Right ventricle myocardium inferior (tissue), 1 donor: ENCODE measurements at regions not wholly inside any gene's neighbourhood (a gene's known extent, or its start where the extent isn't known, plus 50 kb on each side); places are given as distances from the start of the nearest gene placed in this dataset.
"Not testable (repeated sequence)": the region's sequence is repeated elsewhere in the genome, so short reads cannot be mapped to it uniquely, and the experiment has no call there.

Experiments used
- ATAC-seq: fragments of 200-7000 bp; cut with Tn5 transposase; one replicate; pipeline ENCODE4 v1.9.1; 2020; ENCODE audit warnings: mild to moderate bottlenecking, moderate library complexity
- DNase-seq: peaks from one replicate; pipeline ENCODE4 v3.0.0; 2021; ENCODE audit errors: missing footprints
- intact Hi-C: fragments of 100-400 bp; cut with DNase I; formaldehyde crosslinking; loops from one replicate; pipeline ENCODE4 v1.11.0; 2022
- donor health status: DM: no; HTN: yes; CAD: no; lungs with severe emphysema.

DNA sequence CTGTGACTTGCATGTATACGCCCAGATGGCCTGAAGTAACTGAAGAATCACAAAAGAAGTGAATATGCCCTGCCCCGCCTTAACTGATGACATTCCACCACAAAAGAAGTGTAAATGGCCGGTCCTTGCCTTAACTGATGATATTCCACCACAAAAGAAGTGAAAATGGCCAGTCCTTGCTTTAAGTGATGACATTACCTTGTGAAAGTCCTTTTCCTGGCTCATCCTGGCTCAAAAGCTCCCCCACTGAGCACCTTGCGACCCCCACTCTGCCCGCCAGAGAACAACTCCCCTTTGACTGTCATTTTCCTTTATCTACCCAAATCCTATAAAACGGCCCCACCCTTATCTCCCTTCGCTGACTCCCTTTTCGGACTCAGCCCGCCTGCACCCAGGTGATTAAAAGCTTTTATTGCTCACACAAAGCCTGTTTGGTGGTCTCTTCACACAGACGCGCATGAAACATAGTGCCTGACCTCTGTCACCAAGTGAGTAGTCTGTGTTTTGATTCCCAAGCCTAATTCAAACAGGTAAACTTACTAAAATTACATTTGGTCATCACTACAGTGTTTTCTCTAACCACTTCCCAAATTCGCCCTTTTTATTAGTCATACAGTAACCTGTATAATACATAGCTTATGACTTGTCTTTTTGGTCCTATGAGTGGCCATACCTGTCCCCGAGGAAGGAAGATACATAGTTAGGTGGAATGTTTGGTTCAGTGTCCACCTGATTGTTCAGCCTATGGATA lies 140.7 kb upstream of the PROK2 start:
- DNase-seq, intact Hi-C loops, ATAC-seq: not testable (repeated sequence)

DNA sequence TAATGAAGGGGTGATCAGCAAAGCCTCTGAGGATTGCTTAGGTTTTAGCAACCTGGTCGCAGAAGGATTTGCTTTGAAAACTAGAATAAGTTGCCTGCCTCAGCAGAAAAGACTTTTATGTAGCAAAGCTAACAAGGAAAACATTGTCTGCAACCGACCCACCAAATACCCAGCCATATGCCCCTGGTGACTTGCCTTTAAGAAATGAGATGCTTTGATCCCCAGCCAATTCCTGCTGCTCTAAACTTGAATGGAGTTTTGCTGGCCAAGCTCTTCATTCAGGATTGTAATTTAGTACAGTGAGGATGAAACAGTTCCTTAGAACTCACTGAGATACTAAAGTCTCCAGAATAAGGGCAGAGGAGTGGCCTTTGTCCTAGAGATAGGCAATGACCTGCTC lies 139.8 kb upstream of the PROK2 start:
- DNase-seq = no peak
- ATAC-seq = no peak
- intact Hi-C loops = no loop called here

DNA sequence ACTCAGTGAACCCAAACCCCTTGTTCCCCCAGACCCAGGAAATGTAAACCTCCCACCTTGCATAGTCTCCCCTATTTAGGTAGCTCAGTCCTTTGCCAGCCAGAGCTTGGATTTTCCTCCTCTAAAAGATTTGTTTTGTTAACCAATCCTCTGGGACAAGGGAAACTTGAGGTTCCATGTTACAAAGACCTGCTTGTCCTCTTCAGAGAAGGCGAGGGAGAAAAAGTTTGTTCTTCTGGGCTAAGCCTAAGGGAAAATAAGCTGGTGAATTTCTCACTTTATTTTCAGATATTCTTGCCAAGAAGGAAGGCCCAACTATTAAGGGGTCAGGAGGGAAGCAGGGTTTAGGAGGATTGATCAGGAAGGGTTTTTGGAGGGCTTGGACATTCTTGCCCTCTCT lies 136.1 kb upstream of the PROK2 start:
- intact Hi-C loops = no loop called here
- ATAC-seq (no peak), DNase-seq (no peak)

DNA sequence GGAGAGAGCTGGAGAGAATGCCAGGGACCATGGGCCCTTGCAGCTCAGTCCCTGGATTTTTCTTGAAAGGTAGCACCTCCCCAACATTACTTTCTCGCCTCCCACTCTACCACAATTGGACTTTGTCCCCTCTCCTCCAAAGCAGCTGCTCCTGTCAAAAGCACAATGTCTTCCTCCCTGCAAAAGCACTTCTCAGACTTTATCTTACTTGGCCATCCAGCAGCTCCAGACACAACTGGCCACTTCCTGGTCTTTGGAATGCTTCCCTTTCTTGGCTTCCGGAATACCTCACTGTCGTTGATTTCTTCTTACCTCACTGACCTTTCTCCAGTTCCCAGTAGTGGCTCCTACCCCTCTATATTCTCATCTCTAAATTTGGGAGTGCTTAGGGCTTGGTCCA lies 134.6 kb upstream of the PROK2 start:
- ATAC-seq (no peak), DNase-seq (no peak)
- intact Hi-C loops = no loop called here

DNA sequence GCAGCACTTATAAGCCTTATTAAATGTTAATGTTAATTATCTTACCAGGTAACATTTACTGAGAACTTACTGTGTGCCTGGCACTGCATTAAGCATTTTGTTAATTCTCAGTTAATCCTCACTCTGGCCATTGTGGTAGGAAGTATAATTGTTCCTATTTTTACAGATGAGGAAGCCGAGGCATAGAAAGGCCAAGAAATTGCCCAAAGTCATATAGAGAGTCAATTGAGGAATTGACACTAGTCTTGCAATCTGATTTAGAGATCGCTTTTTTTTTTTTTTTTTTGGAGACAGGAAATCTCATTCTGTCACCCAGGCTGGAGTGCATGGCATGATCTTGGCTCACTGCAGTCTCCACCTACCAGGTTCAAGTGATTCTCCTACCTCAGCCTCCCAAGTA lies 132.6 kb upstream of the PROK2 start:
- intact Hi-C loops = no loop called here
- DNase-seq (no peak), ATAC-seq (no peak)

DNA sequence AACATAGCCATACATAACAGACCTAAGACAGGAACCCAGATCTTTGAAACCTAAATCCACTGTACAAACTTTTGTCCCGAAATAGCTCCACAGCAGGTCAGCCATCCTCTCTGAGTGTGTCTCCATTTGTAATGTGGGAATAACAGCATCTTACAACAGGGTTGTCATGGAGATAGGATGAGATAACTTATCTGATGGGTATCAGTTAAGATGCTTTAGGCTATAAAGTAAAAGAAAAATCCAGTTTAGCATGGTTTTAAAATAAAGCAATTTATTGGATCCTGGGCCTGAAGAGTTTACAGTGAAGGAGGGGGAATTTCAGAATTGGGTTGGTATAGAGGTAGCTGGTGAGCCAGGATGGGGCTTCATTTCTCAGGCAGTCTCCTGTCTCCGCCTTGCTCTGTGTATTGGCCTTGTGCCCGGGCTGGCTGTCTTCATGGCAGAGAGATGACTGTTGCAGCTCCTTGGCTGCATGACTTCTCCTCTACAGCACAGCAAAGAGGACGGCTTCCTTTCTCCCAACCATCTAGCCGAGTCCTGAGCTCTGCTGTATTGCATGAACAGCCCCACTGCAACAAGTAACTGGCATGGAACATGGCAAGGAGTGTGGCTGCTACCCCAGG lies 131.9 kb upstream of the PROK2 start:
- DNase-seq = no peak
- ATAC-seq = no peak
- intact Hi-C loops = no loop called here

DNA sequence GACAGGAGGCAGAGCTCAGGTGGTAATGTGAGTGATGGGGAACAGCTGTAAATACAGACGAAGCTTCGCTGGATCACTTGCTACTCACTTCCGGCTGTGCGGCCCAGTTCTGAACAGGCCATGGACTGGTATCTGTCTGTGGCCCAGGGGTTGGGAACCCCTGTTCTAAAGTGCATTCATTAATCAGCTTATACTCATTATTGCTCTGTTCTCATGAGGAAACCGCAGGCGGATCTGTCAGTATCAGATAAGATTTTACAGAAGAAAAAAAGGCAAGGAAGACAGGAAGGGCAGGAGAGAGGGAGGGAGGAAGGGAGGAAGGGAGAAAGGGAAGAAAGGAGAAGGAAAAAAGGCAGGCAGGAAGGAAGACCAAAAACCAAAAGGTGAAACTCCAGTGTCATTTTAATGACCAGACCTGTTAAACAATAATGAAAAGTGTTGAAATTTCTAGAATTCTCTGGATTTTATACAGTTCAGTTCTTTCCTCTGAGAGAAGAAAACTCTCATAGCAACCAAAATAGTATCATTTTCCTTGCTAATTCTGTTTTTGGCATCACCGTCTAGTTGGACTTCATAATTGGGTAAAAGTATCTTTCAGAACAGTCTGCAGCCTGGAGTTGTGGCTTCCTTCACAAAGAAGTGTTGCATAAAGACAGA lies 128.0 kb upstream of the PROK2 start:
- ATAC-seq (no peak), DNase-seq (no peak)
- intact Hi-C loops = no loop called here

DNA sequence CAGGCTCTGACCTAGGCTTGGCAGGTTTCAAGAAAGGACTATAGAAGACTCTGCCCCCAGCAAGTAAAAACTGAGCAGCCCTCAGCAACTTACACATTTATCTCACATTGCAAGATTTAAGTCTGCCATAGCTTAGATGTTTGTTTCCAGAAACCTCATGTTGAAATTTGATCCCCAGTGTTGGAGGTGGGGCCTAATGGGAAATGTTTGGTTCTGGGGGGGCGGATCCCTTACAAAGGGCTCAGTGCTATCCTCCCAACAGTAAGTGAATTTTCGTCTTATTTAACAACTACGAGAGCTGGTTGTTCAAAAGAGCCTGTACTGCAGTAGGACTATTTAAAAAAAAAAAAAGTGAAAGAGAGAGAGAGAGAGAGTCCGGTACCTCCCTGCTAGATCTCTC lies 125.2 kb upstream of the PROK2 start:
- intact Hi-C loops = no loop called here
- DNase-seq = no peak
- no peak for ATAC-seq

DNA sequence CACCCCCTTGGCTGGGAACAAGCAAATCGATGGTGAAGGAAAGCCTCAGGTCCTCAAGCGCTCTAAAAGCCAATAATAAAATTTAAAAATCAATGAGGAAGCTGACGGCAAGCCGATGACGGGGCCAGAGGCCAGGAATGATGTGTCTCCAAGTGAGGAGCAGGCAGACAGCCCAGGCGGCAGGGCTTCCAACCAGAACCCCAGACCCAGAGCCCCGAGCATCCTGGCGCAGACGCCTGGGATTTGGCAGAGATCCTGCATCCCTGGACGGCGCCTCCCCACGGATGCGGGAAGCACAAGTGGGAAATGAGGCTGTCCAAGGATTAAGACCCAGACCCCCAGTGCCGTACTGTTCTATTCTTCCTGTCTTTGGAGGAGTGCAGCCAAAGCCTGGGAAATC lies 123.0 kb upstream of the PROK2 start:
- DNase-seq (no peak), ATAC-seq (no peak)
- intact Hi-C loops = no loop called here

DNA sequence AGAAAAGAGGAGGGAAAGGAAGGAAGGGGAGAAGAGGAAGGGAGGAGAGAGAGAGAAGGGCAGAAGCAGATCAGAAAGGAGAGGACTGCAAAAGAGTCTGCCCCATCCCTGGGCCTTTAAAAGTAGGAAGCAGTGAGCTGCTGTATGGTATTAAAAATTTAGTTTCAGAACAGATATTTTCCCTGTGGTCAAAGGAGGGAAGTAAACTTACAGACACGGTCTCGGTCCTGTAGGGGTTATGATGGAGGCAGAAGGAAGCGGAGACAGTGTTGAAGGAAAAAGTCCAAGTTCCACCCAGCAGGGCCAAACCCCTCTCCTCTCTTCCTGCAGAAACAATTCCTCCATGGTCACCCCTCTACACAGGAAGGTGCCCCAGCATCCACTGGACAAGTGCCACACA lies 122.0 kb upstream of the PROK2 start:
- DNase-seq (no peak), ATAC-seq (no peak)
- intact Hi-C loops = no loop called here

DNA sequence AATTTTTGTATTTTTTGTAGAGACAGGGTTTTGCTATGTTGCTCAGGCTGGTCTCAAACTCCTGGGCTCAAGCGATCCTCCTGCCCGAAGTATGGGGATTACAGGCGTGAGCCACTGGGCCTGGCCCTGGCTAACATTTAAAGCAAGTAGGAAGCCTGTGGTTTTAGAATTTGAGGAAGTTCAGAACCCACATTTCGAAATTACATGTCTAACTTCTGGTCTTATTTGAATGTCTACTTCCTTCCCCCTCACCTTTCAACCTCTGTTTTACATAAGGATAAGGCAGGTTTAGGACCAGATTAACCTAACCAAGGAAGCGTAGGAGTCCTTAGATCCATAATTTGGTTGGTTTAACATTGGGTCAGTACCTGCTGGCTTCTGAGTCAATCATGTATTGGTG lies 120.5 kb upstream of the PROK2 start:
- intact Hi-C loops = no loop called here
- DNase-seq (no peak), ATAC-seq (peak; percentile 18)

DNA sequence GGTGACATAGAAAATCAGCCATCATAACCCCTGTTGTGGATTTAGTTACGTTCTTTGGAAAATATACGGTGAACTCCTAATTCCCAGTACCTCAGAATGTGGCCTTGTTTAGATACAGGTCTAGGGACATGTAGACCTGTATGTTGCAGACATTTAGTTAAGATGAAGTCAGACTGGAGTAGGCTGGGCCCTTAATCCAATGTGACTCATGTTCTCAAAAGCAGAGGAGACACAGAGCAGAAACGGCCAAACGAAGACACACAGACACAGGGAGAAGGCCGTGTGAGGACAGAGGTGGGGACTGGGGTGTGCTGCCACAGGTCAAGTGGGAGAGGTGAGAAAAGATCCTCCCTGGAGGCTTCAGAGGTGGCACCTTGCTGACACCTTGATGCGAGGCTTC lies 119.0 kb upstream of the PROK2 start:
- no peak for ATAC-seq
- intact Hi-C loops = no loop called here
- DNase-seq = no peak

DNA sequence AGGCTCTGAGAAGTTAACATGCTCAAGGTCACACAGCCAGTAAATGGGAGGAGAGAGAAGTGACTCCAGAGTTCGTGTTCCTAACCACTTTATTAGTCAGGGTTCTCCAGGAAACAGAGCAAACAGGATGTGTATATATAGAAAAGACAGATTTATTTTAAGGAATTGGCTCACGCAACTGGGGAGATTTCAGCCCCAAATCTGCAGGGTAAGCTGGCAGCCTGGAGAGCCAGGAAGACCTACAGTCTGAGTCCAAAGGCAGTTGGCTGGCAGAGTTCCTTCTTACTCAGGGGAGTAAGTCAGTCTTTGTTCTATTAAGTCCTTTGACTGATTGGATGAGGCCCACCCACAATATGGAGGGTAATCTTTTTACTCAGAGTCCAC lies 118.2 kb upstream of the PROK2 start:
- ATAC-seq = peak; percentile 13

DNA sequence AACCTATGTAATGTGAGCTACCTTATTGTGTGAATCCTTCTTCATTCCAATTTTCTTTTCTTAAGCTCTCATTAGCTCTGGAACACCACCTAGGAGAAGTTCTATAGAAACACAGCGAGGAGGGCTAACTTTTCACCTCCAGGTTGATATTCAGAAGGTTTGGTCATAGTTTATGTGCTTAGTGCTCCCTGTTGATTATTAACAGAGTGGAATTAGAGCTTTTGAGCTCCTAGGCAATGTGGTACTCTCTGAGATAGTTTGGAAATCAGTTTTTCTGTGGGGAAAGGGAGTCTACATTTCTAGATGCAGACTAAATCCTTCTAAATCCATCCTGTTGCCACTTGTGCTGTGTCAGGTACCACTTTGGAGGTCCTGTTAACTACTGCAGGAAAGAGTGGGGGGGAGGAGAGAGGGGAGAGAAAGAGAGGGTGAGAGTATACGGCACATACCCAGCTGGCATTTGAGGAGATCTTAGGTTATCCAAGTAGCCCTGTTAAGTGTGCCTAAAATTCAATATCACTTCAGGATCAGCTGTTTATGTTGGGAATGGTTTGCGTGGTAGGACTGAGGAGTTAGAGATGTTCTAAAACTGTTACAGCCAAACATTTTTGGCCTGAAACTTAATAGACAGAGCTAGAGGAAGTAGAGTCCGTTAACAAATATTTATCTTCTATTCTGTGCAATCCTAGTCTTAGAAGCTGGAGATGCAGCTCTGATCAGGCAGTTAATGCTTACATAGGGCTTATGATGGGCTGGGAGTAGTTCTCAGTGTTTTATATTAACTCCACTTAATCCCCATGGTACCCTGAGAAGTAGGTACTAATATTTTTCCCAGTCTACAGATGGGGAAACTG lies 117.5 kb upstream of the PROK2 start:
- ATAC-seq (no peak), DNase-seq (no peak)
- intact Hi-C loops = no loop called here

More for the DNA sequence above, 118.2 kb upstream of the PROK2 start:
- DNase-seq = no peak
- intact Hi-C loops = no loop called here

DNA sequence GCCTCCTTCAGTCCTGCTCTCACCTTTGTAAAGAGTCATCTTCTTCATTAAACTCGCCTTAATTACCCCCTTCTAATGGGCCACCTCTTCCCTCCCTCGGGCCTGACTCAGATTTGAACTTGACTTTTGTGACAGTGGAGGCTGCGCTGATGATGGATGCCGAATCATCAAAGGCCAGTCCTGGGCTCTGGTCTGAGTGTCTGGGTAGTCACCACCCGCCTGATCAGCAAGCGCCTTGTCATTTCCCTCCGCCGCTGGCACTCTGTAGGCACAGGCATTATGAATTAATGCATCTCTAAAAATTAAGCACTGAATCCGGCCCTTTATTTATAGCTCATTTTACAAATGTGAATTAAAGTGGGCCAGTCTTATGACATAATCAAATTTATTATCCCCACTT lies 116.7 kb upstream of the PROK2 start:
- intact Hi-C loops = no loop called here
- ATAC-seq (no peak), DNase-seq (no peak)

DNA sequence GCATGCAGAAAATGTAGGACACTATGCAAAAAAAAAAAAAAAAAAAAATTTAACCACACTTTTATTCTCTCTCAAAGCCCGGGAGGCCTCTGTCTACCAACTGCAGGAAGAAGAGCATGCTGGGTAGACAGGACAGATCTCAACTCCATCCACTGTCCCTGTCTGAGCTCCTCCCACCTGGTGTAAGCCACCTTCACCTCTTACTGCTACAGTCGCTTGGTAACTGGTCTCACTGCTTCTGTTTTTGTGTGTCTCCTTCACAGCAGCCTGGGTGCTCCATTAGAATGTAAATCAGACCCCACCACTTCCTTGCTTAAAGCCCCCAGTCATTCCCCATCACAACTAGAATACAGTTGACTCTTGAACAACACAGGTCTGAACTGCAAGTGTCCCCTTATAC lies 115.1 kb upstream of the PROK2 start:
- no peak for DNase-seq
- no peak for ATAC-seq
- intact Hi-C loops = no loop called here

DNA sequence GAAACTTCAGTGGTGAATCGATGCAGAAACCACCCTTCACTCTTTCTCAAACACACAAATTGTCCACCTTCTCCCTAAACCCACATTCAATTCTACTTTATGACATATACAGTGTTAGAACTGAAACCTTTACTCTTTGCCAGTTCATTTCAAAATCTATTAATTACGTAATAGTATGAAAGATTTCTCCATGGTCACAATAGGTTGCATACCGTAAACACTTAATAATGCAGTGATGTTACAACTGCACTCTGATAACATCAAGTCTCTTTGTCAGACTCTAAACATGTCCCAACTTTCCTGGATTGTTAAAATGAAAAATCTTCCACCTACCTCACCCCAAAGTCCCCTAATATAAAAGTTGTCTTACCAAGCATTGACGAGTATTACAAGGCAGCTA lies 111.8 kb upstream of the PROK2 start:
- intact Hi-C loops = no loop called here
- no peak for DNase-seq
- ATAC-seq = no peak

DNA sequence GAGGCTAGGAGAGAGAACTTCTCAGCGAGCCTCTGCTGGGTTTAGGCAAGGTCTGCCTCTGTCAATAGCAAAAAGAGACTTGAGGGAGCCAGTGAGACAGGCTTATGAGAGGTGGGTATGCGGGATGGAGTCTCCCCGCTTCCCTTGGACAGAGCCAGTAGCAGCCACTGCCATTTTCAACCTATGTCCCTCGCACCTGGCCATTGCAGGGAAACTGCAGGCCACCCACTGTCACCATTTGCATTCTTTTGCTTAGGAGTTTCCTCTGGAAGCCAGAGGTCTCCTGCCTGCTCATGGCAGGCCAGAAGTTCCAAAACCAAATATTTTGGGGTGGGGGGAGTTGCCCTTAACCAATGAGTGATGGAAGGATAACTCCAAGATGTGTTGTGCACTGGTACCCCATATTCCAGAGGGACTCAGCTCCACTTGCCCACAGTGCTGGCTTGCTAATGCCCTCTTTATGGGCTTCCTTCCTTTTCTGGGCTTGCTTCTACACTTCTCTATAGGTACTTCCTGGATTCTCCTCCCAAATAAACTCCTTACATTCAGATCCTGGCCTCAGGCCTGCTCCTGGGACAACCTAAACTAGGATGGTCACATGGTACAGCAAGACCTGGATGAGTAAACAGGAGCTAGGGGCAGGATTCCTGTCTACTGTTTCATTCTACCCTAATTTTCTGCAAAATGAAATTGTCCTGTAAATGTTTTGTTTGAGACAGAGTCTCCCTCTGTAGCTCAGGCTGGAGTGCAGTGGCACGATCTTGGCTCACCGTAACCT lies 108.9 kb upstream of the PROK2 start:
- DNase-seq = no peak
- no peak for ATAC-seq
- intact Hi-C loops = no loop called here

DNA sequence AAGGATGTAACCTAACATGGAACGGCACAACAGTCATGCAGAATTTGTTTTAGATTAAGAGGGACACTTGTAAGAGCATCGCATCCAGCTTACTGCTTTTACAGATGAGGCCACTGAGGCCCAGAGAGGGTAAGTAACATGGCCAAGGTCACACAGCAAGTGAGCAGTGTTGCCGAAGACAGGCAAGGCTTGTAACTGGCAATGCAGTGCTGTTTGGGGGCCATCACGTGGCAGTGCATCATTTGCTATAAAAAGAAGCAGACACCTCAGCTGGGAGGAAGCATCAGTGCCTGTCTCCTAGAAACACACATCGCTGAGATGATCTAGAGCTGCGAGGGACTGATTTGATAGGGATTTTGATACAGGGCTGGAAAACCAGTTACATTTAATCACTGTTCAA lies 108.2 kb upstream of the PROK2 start:
- no peak for ATAC-seq

More for the DNA sequence above, 108.2 kb upstream of the PROK2 start:
- no peak for DNase-seq
- intact Hi-C loops = no loop called here
